ENCODE measurements at regions not wholly inside any gene's neighbourhood (a gene's known extent, or its start where the extent isn't known, plus 50 kb on each side); places are given as distances from the start of the nearest gene placed in this dataset.

GRCh38 chr4:38566806-38567398 lies 97.1 kb upstream of the KLF3 start:
- TF ChIP-seq EZH2 (IDR thresholded peaks at IDR 0.05; ENCODE audit: borderline replicate concordance, low read length) = no peak
- no peak for TF ChIP-seq CTCF (conservative IDR thresholded peaks at IDR 0.05 in 1 of 2, IDR thresholded peaks at IDR 0.05 in 1 of 2; ENCODE audit: extremely low read depth in 1 of 2, insufficient read depth in 1 of 2, low read depth in 1 of 2, low read length in 2 of 2)
